ENCODE measurements at regions not wholly inside any gene's neighbourhood (a gene's known extent, or its start where the extent isn't known, plus 50 kb on each side); places are given as distances from the start of the nearest gene placed in this dataset.

- TF ChIP-seq CTCF (IDR thresholded peaks at IDR 0.05; ENCODE audit: low read depth, low read length) (no peak), MYC (IDR thresholded peaks at IDR 0.05; ENCODE audit: low read depth, low read length) (no peak), POLR2A (IDR thresholded peaks at IDR 0.05; ENCODE audit: extremely low read depth, insufficient read length) (no peak), MAX (IDR thresholded peaks at IDR 0.05; ENCODE audit: low read depth, low read length) (no peak)
Observed at GRCh38 chr4:114332119-114332518, 266.5 kb upstream of the UGT8 start.
